Osteoblast (primary cell): ENCODE measurements at regions not wholly inside any gene's neighbourhood (a gene's known extent, or its start where the extent isn't known, plus 50 kb on each side); places are given as distances from the start of the nearest gene placed in this dataset.

Source experiments
- DNase-seq: peaks from one replicate; pipeline ENCODE4 v3.0.0; 2011; ENCODE audit warnings: low spot score, mixed read lengths; ENCODE audit not compliant: insufficient read length; ENCODE audit errors: missing footprints
- H2AFZ ChIP-seq: 2 replicates; pipeline ENCODE4 v1.6.0; 2011; ENCODE audit warnings: mild to moderate bottlenecking, low read length
- H3K27ac ChIP-seq: 2 replicates; pipeline ENCODE4 v1.5.1; 2011; ENCODE audit warnings: mild to moderate bottlenecking, low read depth, low read length, moderate library complexity
- H3K27me3 ChIP-seq: 2 replicates; pipeline ENCODE4 v1.6.0; 2012; ENCODE audit warnings: mild to moderate bottlenecking, control low read depth, inconsistent platforms, low read length, moderate library complexity; ENCODE audit not compliant: insufficient read depth
- H3K36me3 ChIP-seq: 2 replicates; pipeline ENCODE4 v1.5.1; 2011; ENCODE audit warnings: mild to moderate bottlenecking, low read length, control low read depth, moderate library complexity; ENCODE audit not compliant: insufficient read depth
- H3K4me1 ChIP-seq: 2 replicates; pipeline ENCODE4 v1.5.1; 2011; ENCODE audit warnings: mild to moderate bottlenecking, low read length, control low read depth, moderate library complexity; ENCODE audit not compliant: insufficient read depth
- H3K4me2 ChIP-seq: 2 replicates; pipeline ENCODE4 v1.6.0; 2011; ENCODE audit warnings: mild to moderate bottlenecking, low read length; ENCODE audit not compliant: insufficient read depth
- H3K4me3 ChIP-seq: fragments of 200-600 bp; sonication (generic); 3 replicates; pipeline ENCODE4 v1.5.1; 2012; ENCODE audit warnings: mild to moderate bottlenecking, low read length, inconsistent platforms; ENCODE audit not compliant: insufficient read depth
- H3K79me2 ChIP-seq: 2 replicates; pipeline ENCODE4 v1.6.0; 2012; ENCODE audit warnings: mild to moderate bottlenecking, low read length, control low read depth, inconsistent platforms; ENCODE audit not compliant: insufficient read depth
- H3K9me3 ChIP-seq: 2 replicates; pipeline ENCODE4 v1.5.1; 2011; ENCODE audit warnings: low read depth, low read length, control low read depth
- H4K20me1 ChIP-seq: 2 replicates; pipeline ENCODE4 v1.6.0; 2012; ENCODE audit warnings: mild to moderate bottlenecking, low read length, control low read depth; ENCODE audit not compliant: insufficient read depth
- TF ChIP-seq, protein P1 (sequence below): IDR thresholded peaks from 2 replicates; pipeline ENCODE4 v1.5.1; 2011; ENCODE audit warnings: mild to moderate bottlenecking, low read depth, low read length, moderate library complexity; ENCODE audit errors: extremely low read depth

DNA sequence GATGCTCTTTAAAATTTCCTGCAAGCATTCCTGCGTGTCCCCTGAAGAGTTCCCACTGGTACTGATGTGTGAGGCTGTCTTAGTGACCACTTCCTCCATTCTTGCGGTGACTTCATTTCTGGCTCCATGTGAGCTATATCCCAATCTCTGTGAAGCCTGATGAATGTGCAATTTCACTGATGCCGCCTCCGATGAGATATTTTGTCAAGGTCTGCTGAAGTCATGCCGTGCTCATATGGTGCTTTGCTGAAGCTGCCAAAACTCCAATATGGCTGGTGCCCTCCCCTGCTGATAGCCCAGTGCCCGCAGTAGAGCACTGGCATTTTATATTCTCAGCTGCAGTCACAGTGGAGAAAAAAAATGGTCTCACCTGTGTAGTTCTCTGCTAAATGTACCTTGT, 271.5 kb downstream of the EFHB start:
- H3K27ac ChIP-seq = no peak overlapping the region
- H3K4me3 ChIP-seq = no peak overlapping the region
- no peaks in the 10 kb centered on the region for H3K27me3 ChIP-seq
- no peak for DNase-seq
- no peaks in the 10 kb centered on the region for H3K36me3 ChIP-seq
- no peaks in the 10 kb centered on the region for H3K79me2 ChIP-seq
- TF ChIP-seq, protein P1, sequence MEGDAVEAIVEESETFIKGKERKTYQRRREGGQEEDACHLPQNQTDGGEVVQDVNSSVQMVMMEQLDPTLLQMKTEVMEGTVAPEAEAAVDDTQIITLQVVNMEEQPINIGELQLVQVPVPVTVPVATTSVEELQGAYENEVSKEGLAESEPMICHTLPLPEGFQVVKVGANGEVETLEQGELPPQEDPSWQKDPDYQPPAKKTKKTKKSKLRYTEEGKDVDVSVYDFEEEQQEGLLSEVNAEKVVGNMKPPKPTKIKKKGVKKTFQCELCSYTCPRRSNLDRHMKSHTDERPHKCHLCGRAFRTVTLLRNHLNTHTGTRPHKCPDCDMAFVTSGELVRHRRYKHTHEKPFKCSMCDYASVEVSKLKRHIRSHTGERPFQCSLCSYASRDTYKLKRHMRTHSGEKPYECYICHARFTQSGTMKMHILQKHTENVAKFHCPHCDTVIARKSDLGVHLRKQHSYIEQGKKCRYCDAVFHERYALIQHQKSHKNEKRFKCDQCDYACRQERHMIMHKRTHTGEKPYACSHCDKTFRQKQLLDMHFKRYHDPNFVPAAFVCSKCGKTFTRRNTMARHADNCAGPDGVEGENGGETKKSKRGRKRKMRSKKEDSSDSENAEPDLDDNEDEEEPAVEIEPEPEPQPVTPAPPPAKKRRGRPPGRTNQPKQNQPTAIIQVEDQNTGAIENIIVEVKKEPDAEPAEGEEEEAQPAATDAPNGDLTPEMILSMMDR = no peak
- no peaks in the 10 kb centered on the region for H4K20me1 ChIP-seq
- H3K4me2 ChIP-seq = no peak overlapping the region
- H2AFZ ChIP-seq = no peak overlapping the region
- no peaks in the 10 kb centered on the region for H3K4me1 ChIP-seq
- no peaks in the 10 kb centered on the region for H3K9me3 ChIP-seq

DNA sequence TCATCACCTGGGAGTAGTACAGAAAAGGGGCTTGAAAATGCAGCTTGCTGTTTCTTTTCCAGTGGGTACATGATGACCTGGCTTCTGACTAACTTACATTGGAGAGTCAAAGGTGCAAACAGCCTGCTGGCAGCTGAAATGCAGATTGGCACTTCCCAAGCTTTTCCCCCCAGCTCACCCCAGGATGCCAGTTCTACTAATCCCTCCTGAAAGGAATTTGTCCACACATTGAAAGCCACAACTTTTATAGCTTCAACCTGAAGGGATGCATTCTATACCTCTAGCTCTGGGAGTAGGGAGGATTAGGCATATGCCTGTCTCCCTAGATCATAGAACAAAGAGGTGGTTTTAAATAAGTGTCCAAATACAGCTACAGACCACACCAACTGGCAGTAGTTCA, 281.7 kb downstream of the EFHB start:
- no peak overlapping the region for H2AFZ ChIP-seq
- no peaks in the 10 kb centered on the region for H3K27me3 ChIP-seq
- H4K20me1 ChIP-seq = no peaks in the 10 kb centered on the region
- no peaks in the 10 kb centered on the region for H3K4me1 ChIP-seq
- no peak overlapping the region for H3K4me3 ChIP-seq
- H3K36me3 ChIP-seq = no peaks in the 10 kb centered on the region
- no peaks in the 10 kb centered on the region for H3K9me3 ChIP-seq
- TF ChIP-seq, protein P1 = no peak
- no peak for DNase-seq
- H3K27ac ChIP-seq = no peak overlapping the region
- H3K4me2 ChIP-seq = no peak overlapping the region
- no peaks in the 10 kb centered on the region for H3K79me2 ChIP-seq

DNA sequence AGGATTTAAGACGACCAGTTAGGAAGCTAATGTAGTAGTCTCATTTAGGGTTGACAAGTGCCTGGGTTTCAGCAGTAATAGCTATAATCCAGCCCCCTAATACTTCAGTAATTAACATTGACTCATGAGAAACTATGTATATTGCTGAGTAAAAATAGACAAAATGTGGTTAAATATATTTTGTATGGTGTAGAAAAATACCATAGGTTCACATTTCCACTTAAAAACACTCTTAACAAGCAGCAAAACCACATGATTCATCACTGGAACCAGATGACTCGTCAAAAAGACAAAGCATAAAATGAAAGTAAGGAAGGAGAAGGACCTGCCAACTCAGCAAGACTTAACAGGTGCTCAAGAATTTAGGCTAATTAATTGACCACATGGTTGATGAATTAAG, 288.9 kb downstream of the EFHB start:
- TF ChIP-seq, protein P1 = no peak
- H2AFZ ChIP-seq = no peak overlapping the region
- no peak for DNase-seq

GRCh38 chr3:19644405-19644804, 289.6 kb downstream of the EFHB start:
- H3K79me2 ChIP-seq = no peaks in the 10 kb centered on the region

More for the DNA sequence above, 288.9 kb downstream of the EFHB start:
- Histone ChIP-seq H3K27ac (no peak overlapping the region), H3K4me3 (no peak overlapping the region), H3K9me3 (no peaks in the 10 kb centered on the region), H4K20me1 (no peaks in the 10 kb centered on the region), H3K4me1 (no peaks in the 10 kb centered on the region), H3K4me2 (no peak overlapping the region), H3K36me3 (no peaks in the 10 kb centered on the region), H3K79me2 (no peaks in the 10 kb centered on the region), H3K27me3 (no peaks in the 10 kb centered on the region)

More at GRCh38 chr3:19644405-19644804, 289.6 kb downstream of the EFHB start:
- Histone ChIP-seq H3K4me2 (no peak overlapping the region), H3K36me3 (no peaks in the 10 kb centered on the region), H3K9me3 (no peaks in the 10 kb centered on the region), H3K4me1 (no peaks in the 10 kb centered on the region), H4K20me1 (no peaks in the 10 kb centered on the region), H2AFZ (no peak overlapping the region), H3K27me3 (no peaks in the 10 kb centered on the region), H3K27ac (no peak overlapping the region), H3K4me3 (no peak overlapping the region)
- TF ChIP-seq, protein P1 = no peak
- DNase-seq = no peak
